ENCODE measurements at regions not wholly inside any gene's neighbourhood (a gene's known extent, or its start where the extent isn't known, plus 50 kb on each side); places are given as distances from the start of the nearest gene placed in this dataset.

DNA sequence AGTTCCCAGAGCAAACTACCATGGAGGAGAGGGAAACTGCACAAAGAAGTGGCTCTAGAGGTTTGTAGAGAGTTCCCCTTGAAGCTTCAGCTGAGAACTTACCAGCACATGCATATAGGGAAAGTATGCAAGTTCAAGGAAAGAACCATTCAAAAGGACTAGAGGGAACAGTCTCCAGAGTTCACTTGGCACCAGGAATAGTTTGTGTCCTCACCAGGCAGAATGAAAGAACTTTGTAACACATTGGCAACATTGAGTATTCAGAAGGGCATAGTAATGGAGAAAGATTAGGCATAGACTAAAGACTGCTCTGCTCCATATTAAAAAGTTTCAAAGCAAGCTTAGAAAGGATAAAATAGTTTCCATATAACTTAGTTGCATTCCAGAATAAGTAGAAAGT is 155.4 kb upstream of the TOM1L1 start:
- TF ChIP-seq, protein P1, sequence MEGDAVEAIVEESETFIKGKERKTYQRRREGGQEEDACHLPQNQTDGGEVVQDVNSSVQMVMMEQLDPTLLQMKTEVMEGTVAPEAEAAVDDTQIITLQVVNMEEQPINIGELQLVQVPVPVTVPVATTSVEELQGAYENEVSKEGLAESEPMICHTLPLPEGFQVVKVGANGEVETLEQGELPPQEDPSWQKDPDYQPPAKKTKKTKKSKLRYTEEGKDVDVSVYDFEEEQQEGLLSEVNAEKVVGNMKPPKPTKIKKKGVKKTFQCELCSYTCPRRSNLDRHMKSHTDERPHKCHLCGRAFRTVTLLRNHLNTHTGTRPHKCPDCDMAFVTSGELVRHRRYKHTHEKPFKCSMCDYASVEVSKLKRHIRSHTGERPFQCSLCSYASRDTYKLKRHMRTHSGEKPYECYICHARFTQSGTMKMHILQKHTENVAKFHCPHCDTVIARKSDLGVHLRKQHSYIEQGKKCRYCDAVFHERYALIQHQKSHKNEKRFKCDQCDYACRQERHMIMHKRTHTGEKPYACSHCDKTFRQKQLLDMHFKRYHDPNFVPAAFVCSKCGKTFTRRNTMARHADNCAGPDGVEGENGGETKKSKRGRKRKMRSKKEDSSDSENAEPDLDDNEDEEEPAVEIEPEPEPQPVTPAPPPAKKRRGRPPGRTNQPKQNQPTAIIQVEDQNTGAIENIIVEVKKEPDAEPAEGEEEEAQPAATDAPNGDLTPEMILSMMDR (IDR thresholded peaks at IDR 0.05; ENCODE audit: low read depth, low read length), result no peak
- TF ChIP-seq EZH2phosphoT487 (IDR thresholded peaks at IDR 0.05; ENCODE audit: low read depth), result no peak

Data from OCI-LY3 (cell line).